ENCODE measurements at regions not wholly inside any gene's neighbourhood (a gene's known extent, or its start where the extent isn't known, plus 50 kb on each side); places are given as distances from the start of the nearest gene placed in this dataset.

- no peak for DNase-seq (ENCODE audit: low read depth, low spot score)
- H3K4me3 ChIP-seq (ENCODE audit: low read length), result no peak overlapping the region
Observed at GRCh38 chr2:237150186-237150585, 64.5 kb downstream of the COPS8 start.

DNA sequence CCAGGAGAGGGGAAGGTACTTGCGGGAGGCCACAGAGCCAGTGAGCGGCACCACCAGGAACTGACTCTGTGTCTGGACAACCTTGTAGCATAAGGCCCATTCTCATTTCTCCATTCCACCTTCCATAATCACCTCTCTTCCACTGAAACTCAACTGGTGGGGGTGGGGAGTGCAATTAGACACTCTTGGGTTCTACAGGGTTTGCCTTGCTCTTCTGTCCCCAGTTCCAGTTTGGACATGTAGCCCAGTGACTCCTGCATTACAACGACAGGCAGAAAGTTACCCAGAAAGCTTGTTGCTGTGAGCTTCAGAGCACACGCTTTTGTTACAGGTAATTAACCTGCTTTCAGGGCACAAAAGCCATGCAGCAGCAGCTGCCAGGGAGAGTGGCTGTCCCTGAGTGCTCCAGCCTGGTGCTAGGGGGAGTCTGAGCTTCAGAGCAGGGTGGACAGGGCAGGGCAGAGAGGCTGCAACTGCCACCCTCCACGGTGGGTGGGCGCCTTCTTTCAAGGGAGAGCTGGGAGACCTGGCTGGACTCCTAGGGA, 65.2 kb downstream of the COPS8 start:
- H3K4me3 ChIP-seq (ENCODE audit: low read length), result no peak overlapping the region
- no peak for DNase-seq (ENCODE audit: low read depth, low spot score)

DNA sequence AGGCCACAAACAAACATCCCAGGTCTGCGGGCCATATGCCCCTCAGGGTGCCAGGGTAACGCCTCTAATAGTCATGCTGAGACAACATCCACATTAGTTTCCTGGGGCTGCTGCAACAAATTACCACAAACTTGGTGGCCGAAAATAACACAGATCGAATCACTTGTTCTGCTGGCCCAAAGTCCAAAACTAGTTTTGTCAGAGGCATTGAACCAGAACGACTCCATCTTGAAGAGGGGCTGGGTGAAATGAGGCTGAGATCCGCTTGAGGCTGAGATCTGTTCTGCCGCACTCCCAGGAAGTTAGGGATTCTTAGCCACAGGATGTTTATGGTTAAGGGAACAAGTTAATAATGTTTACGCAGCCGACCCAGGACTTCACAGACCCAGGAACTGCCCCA, 66.7 kb downstream of the COPS8 start:
- no peak overlapping the region for H3K4me3 ChIP-seq (ENCODE audit: low read length)
- no peak for DNase-seq (ENCODE audit: low read depth, low spot score)

DNA sequence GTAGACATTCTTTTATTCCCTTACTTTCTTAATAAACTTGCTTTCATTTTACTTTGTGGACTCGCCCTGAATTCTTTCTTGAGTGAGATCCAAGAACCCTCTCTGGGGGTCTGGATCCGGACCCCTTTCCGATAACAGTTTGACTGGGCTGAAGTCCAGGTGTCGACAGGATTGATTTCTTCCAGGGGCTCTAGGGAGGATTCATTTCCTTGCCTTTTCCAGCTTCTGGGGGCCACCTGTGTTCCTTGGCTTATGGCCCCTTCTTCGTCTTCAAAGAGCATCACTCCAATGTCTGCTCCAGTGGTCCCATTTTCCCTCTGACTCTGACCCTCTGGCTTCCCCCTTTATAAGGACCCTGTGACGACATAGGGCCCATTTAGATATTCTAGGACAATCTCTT, 67.5 kb downstream of the COPS8 start:
- H3K4me3 ChIP-seq (ENCODE audit: low read length), result no peak overlapping the region
- no peak for DNase-seq (ENCODE audit: low read depth, low spot score)

DNA sequence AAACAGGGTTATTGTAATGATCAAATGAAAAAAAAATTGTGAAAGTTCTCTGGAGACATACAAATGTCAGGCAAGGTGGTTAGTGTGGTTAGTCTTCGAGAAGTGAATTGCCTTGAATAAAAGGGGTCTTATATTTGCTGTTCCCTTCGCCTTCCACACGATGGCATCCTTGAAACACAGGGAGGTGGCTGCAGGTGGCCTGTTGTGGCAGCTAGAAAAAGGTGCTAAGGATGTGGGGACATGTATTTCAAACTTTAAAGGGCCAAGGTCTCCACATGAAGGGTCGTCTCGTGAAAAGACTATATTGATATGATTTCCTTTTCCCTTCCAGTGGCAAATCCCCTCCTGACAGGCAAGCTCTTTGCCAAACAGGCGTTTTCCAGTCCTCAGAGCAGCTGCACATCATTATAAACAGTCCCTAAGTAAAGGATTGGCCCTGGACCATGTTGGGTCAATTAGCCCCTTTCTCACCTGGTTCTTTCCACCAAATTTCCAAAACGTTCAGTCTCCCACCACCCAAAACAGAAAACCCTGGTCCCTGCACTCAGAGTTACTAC, 68.5 kb downstream of the COPS8 start:
- DNase-seq (ENCODE audit: low read depth, low spot score), result peak; percentile 82

GRCh38 chr2:237154884-237155851, 69.5 kb downstream of the COPS8 start:
- no peak overlapping the region for H3K4me3 ChIP-seq (ENCODE audit: low read length)
- peak; percentile 35 for DNase-seq (ENCODE audit: low read depth, low spot score)

More for the DNA sequence above, 68.5 kb downstream of the COPS8 start:
- H3K4me3 ChIP-seq (ENCODE audit: low read length), result no peak overlapping the region

- peak; percentile 51 for DNase-seq (ENCODE audit: low read depth, low spot score)
- no peak overlapping the region for H3K4me3 ChIP-seq (ENCODE audit: low read length)
Observed at GRCh38 chr2:237156031-237156856, 70.6 kb downstream of the COPS8 start.

DNA sequence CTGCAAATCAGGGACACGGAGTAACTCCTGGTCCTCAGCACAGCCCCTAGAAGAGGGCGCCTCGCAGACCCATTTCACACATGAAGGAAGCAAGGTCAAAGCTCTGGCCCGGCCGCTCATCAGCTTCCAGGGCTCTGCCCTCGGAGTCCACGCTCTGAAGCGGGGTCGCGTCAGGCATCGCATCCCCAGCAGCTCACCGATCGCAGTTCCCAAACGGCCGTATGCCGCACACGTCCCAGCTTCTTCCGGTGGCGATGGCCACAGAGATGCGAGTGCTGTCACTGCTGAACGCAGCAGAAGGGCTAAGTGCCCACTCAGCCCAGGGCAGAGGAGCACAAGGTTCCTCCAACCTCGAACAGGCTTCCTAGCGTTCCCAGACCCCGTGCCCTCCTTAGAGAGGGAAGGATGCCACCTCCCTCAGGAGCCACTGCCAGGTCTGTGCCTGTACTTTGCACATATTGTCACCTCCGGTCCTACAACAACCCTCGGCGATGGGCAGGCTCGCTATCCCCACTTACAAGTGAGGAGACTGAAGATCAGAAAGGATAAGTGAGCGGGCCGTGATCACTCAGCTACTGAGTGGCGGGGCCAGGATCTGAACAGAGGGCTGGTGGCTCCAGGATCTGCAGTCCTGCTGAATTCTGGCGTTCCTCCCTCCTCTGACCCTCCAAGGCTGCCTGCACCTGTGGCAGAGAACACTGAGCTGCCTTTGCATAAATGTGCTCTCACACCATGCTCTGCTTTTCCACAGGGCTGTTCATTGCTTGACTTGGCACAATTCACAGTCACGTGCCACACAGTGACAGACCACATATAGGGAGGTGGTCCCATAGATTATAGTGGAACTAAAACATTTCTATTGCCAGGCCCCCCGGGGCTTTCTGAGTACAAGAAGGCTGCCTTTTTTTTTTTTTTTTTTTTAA, 71.4 kb downstream of the COPS8 start:
- DNase-seq (ENCODE audit: low read depth, low spot score), result no peak
- H3K4me3 ChIP-seq (ENCODE audit: low read length), result no peak overlapping the region

DNA sequence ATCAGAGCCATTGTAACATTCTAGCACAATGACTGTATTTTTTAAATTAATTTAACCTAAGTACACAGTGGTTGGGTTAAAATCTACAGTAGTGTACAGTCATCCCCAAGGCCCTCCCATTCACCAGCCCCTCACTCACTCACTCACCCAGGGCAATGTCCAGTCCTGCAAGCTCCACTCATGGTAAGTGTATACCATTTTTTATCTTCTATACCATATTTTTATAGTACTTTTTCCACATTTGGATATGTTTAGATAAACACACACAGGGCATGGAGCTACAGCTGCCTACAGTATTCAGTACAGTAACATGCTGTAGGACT, 72.1 kb downstream of the COPS8 start:
- no peak overlapping the region for H3K4me3 ChIP-seq (ENCODE audit: low read length)
- DNase-seq (ENCODE audit: low read depth, low spot score), result no peak

GRCh38 chr2:237158194-237158593, 72.5 kb downstream of the COPS8 start:
- no peak overlapping the region for H3K4me3 ChIP-seq (ENCODE audit: low read length)
- DNase-seq (ENCODE audit: low read depth, low spot score), result no peak

- DNase-seq (ENCODE audit: low read depth, low spot score), result peak; percentile 76
- no peak overlapping the region for H3K4me3 ChIP-seq (ENCODE audit: low read length)
Observed at GRCh38 chr2:237159006-237159911, 73.6 kb downstream of the COPS8 start.

- no peak overlapping the region for H3K4me3 ChIP-seq (ENCODE audit: low read length)
- DNase-seq (ENCODE audit: low read depth, low spot score), result no peak
Observed at GRCh38 chr2:237160271-237160919, 74.7 kb downstream of the COPS8 start.

DNA sequence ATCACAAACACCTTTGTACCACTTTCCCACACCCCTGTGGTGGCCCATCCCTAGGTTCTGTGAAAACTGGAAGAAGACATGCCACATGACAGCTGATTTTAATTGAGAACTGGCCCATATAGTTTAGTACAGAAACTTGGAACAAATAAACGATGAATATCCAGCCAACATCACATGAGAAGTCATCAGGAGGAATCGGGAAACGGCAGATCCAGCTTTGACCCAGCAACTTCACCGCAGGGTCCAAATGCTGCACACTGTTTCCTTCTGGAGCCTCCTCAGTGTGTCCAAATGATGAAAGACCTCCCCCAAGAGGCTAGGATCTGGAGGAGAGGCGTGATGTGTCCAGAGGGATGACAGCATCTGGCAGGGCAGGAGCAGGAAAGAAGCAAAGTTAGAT, 75.5 kb downstream of the COPS8 start:
- DNase-seq (ENCODE audit: low read depth, low spot score), result no peak
- no peak overlapping the region for H3K4me3 ChIP-seq (ENCODE audit: low read length)

- DNase-seq (ENCODE audit: low read depth, low spot score), result no peak
- H3K4me3 ChIP-seq (ENCODE audit: low read length), result no peak overlapping the region
Observed at GRCh38 chr2:237162959-237163358, 77.3 kb downstream of the COPS8 start.

- no peak for DNase-seq (ENCODE audit: low read depth, low spot score)
Observed at GRCh38 chr2:237164474-237165042, 78.9 kb downstream of the COPS8 start.

DNA sequence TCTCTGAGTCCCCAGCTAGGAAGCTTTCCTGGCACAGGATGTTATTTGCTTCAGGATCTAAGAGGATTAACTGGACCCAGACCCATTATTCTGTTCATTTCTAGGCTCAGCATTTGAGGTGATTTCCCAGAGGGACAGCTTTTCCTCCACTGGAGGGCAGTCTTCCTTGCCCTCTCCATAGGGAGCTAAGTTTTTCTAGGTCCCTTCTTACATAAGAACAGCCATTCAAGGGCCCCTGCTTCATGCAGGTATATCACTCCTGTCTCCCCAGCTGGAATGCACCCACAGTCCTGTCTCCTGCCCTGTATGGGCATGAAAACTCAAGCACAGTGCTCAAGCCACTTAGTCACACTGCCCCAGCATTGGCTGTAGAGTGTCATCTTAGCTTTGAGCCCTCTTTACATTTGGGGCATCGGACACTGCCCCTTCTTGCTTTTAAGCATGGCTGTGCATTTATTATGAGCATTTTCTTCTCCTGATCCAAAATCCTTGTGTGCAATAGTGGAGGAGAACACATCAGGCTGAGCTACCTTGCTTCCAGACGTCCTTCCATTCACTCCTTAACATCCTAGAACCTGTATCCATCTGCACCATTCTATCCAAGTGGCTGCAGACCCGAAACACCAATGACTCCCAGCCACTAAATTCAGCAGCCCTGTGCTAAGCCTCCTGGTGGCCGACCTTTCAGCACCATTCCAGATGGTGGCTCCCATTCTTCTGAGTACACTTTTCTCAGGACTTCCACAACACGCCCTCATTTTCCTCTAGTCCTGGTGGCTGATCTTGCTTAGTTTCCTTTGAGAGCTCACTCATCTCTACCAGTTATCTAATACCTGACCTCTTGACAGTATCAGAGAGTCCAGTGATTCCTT, 80.0 kb downstream of the COPS8 start:
- no peak overlapping the region for H3K4me3 ChIP-seq (ENCODE audit: low read length)
- DNase-seq (ENCODE audit: low read depth, low spot score), result no peak

More at GRCh38 chr2:237164474-237165042, 78.9 kb downstream of the COPS8 start:
- H3K4me3 ChIP-seq (ENCODE audit: low read length), result no peak overlapping the region
